ENCODE measurements at regions not wholly inside any gene's neighbourhood (a gene's known extent, or its start where the extent isn't known, plus 50 kb on each side); places are given as distances from the start of the nearest gene placed in this dataset.
A peak's percentile ranks its signal among the peaks of the same experiment; 100 is the strongest.

GRCh38 chr15:38707802-38708671, 143.4 kb upstream of the RASGRP1 start:
- TF ChIP-seq CTCF (IDR thresholded peaks at IDR 0.05; ENCODE audit: low read depth, low read length) (peak; percentile 86), EZH2phosphoT487 (IDR thresholded peaks at IDR 0.05; ENCODE audit: low read depth) (no peak)
- H3K4me2 ChIP-seq (ENCODE audit: low read length), result no peak overlapping the region; the same call in 1 of the 2 replicates
- H3K4me3 ChIP-seq (ENCODE audit: low read length), result no peak overlapping the region
- peaks cover 24% of the 10 kb centered on the region for H3K4me1 ChIP-seq (ENCODE audit: low read length)
- no peaks in the 10 kb centered on the region for H3K9me3 ChIP-seq (ENCODE audit: insufficient read depth, low read length)
- H3K36me3 ChIP-seq (replicated peaks; ENCODE audit: low read depth, low read length), result no peaks in the 10 kb centered on the region
- H3K27ac ChIP-seq (ENCODE audit: low read length), result no peak overlapping the region
- H4K20me1 ChIP-seq (ENCODE audit: insufficient read depth, low read length), result no peaks in the 10 kb centered on the region
- H3K79me2 ChIP-seq (ENCODE audit: low read length), result no peaks in the 10 kb centered on the region
- peaks cover 23% of the 10 kb centered on the region for H3K27me3 ChIP-seq (ENCODE audit: low read depth, low read length)
- no peak overlapping the region for H2AFZ ChIP-seq (ENCODE audit: low read depth, low read length)
- H3K9ac ChIP-seq (ENCODE audit: low read length), result no peak overlapping the region

- peaks cover 23% of the 10 kb centered on the region for H3K27me3 ChIP-seq (ENCODE audit: low read depth, low read length)
- no peak overlapping the region for H3K27ac ChIP-seq (ENCODE audit: low read length)
- no peaks in the 10 kb centered on the region for H3K9me3 ChIP-seq (ENCODE audit: insufficient read depth, low read length)
- peaks cover 24% of the 10 kb centered on the region for H3K4me1 ChIP-seq (ENCODE audit: low read length)
- H3K4me3 ChIP-seq (ENCODE audit: low read length), result no peak overlapping the region
- H3K9ac ChIP-seq (ENCODE audit: low read length), result no peak overlapping the region
- H2AFZ ChIP-seq (ENCODE audit: low read depth, low read length), result no peak overlapping the region
- H3K4me2 ChIP-seq (ENCODE audit: low read length), result no peak overlapping the region
- no peak for TF ChIP-seq EZH2phosphoT487 (IDR thresholded peaks at IDR 0.05; ENCODE audit: low read depth)
- no peak for TF ChIP-seq CTCF (IDR thresholded peaks at IDR 0.05; ENCODE audit: low read depth, low read length)
- H3K79me2 ChIP-seq (ENCODE audit: low read length), result no peaks in the 10 kb centered on the region
- H3K36me3 ChIP-seq (replicated peaks; ENCODE audit: low read depth, low read length), result no peaks in the 10 kb centered on the region
- no peaks in the 10 kb centered on the region for H4K20me1 ChIP-seq (ENCODE audit: insufficient read depth, low read length)
These were observed 144.1 kb upstream of the RASGRP1 start for GRCh38 chr15:38708672-38709180.

- Histone ChIP-seq H3K79me2 (ENCODE audit: low read length) (no peaks in the 10 kb centered on the region), H3K4me3 (ENCODE audit: low read length) (no peak overlapping the region), H3K36me3 (replicated peaks; ENCODE audit: low read depth, low read length) (no peaks in the 10 kb centered on the region), H3K9ac (ENCODE audit: low read length) (no peak overlapping the region), H3K9me3 (ENCODE audit: insufficient read depth, low read length) (no peaks in the 10 kb centered on the region), H3K27ac (ENCODE audit: low read length) (no peak overlapping the region), H4K20me1 (ENCODE audit: insufficient read depth, low read length) (no peaks in the 10 kb centered on the region), H3K4me1 (ENCODE audit: low read length) (peaks cover 24% of the 10 kb centered on the region), H2AFZ (ENCODE audit: low read depth, low read length) (no peak overlapping the region), H3K4me2 (ENCODE audit: low read length) (no peak overlapping the region), H3K27me3 (ENCODE audit: low read depth, low read length) (peaks cover 23% of the 10 kb centered on the region)
- TF ChIP-seq CTCF (IDR thresholded peaks at IDR 0.05; ENCODE audit: low read depth, low read length) (no peak), EZH2phosphoT487 (IDR thresholded peaks at IDR 0.05; ENCODE audit: low read depth) (no peak)
These were observed 144.6 kb upstream of the RASGRP1 start for GRCh38 chr15:38709196-38709595.

- TF ChIP-seq EZH2phosphoT487 (IDR thresholded peaks at IDR 0.05; ENCODE audit: low read depth) (no peak), CTCF (IDR thresholded peaks at IDR 0.05; ENCODE audit: low read depth, low read length) (no peak)
- no peak overlapping the region for H3K4me2 ChIP-seq (ENCODE audit: low read length)
These were observed 149.9 kb upstream of the RASGRP1 start for GRCh38 chr15:38714309-38715072.

More at GRCh38 chr15:38714309-38715072, 149.9 kb upstream of the RASGRP1 start:
- no peaks in the 10 kb centered on the region for H3K79me2 ChIP-seq (ENCODE audit: low read length)
- H3K36me3 ChIP-seq (replicated peaks; ENCODE audit: low read depth, low read length), result no peaks in the 10 kb centered on the region
- H2AFZ ChIP-seq (ENCODE audit: low read depth, low read length), result no peak overlapping the region
- H4K20me1 ChIP-seq (ENCODE audit: insufficient read depth, low read length), result no peaks in the 10 kb centered on the region
- H3K9ac ChIP-seq (ENCODE audit: low read length), result no peak overlapping the region
- no peaks in the 10 kb centered on the region for H3K9me3 ChIP-seq (ENCODE audit: insufficient read depth, low read length)
- no peak overlapping the region for H3K4me3 ChIP-seq (ENCODE audit: low read length)
- H3K27me3 ChIP-seq (ENCODE audit: low read depth, low read length), result peaks cover 5% of the 10 kb centered on the region; the same call in 1 of the 2 replicates
- H3K27ac ChIP-seq (ENCODE audit: low read length), result no peak overlapping the region
- no peaks in the 10 kb centered on the region for H3K4me1 ChIP-seq (ENCODE audit: low read length)

Data from OCI-LY3 (cell line).